Activated CD4-positive, alpha-beta T cell treated with anti-CD3 and anti-CD28 coated beads, Interleukin-2, amount 50 U/mL, for 24 hours (primary cell): ENCODE measurements at regions not wholly inside any gene's neighbourhood (a gene's known extent, or its start where the extent isn't known, plus 50 kb on each side); places are given as distances from the start of the nearest gene placed in this dataset.

Source experiments
- DNase-seq, 2 donors: peaks; one replicate each; pipeline ENCODE4 v3.0.0-alpha.2; 2020; ENCODE audit warnings: low read depth in 1 of 2, low spot score in 1 of 2

- no peak for DNase-seq
These were observed 57.5 kb upstream of the ANO1 start for GRCh38 chr11:70020336-70021214.

- no peak for DNase-seq
These were observed 56.5 kb upstream of the ANO1 start for GRCh38 chr11:70021586-70021985.

GRCh38 chr11:70024036-70024772 lies 53.9 kb upstream of the ANO1 start:
- no peak for DNase-seq

- DNase-seq, result no peak
These were observed 53.4 kb upstream of the ANO1 start for GRCh38 chr11:70024773-70025045.

- no peak for DNase-seq
These were observed 52.8 kb upstream of the ANO1 start for GRCh38 chr11:70025308-70025707.

GRCh38 chr11:70026012-70026411 lies 52.1 kb upstream of the ANO1 start:
- no peak for DNase-seq

GRCh38 chr11:70026726-70027125 lies 51.4 kb upstream of the ANO1 start:
- DNase-seq, result no peak

- no peak for DNase-seq
These were observed 50.7 kb upstream of the ANO1 start for GRCh38 chr11:70027451-70027850.

- DNase-seq, result no peak
These were observed 49.8 kb upstream of the ANO1 start for GRCh38 chr11:70028147-70028855.
